K562 (cell line): ENCODE measurements at regions not wholly inside any gene's neighbourhood (a gene's known extent, or its start where the extent isn't known, plus 50 kb on each side); places are given as distances from the start of the nearest gene placed in this dataset.

Source experiments
- TF ChIP-seq, protein P1 (sequence below), 3 experiments: IDR thresholded peaks in 2 of 3; conservative IDR thresholded peaks in 1 of 3; 2 replicates each; pipeline ENCODE4 v1.5.1; 2011 to 2012; ENCODE audit warnings: low read length in 3 of 3, mild to moderate bottlenecking in 3 of 3, control low read depth in 2 of 3, improper control_type of control experiment in 1 of 3, inconsistent platforms in 1 of 3, low read depth in 1 of 3, mixed read lengths in 1 of 3, moderate library complexity in 1 of 3; ENCODE audit not compliant: insufficient read depth in 2 of 3
- TF ChIP-seq, protein P2 (sequence below): sonication (generic); formaldehyde crosslinking; IDR thresholded peaks from 2 replicates; pipeline ENCODE4 v1.8.1; 2022; ENCODE audit warnings: missing genetic modification reagents

DNA sequence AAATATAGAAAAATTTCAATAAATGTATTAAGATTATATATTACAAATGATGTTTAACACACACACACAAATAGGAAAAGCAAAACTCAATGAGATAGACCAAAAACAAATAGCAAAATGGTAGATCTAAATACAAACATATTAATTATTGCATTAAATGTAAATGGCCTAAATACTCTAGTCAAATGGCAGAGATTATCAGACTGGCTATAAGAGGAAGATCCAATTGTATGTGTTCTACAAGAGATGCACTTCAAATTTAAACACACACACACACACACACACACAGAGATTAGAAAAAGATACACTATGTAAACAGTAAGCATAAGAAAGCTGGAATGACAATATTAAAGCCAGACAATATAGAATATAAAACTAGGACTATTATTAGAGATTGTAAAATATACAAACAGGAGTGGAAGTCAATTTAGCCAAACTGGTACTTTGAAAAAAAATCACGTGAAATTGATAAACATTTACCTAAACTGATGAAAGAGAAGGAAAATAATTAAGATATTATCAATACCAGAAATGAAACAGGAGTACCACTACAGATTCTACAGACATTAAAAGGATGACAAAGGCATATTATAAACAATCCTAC, 150.5 kb downstream of the TBXT start:
- TF ChIP-seq, protein P1, sequence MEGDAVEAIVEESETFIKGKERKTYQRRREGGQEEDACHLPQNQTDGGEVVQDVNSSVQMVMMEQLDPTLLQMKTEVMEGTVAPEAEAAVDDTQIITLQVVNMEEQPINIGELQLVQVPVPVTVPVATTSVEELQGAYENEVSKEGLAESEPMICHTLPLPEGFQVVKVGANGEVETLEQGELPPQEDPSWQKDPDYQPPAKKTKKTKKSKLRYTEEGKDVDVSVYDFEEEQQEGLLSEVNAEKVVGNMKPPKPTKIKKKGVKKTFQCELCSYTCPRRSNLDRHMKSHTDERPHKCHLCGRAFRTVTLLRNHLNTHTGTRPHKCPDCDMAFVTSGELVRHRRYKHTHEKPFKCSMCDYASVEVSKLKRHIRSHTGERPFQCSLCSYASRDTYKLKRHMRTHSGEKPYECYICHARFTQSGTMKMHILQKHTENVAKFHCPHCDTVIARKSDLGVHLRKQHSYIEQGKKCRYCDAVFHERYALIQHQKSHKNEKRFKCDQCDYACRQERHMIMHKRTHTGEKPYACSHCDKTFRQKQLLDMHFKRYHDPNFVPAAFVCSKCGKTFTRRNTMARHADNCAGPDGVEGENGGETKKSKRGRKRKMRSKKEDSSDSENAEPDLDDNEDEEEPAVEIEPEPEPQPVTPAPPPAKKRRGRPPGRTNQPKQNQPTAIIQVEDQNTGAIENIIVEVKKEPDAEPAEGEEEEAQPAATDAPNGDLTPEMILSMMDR (IDR thresholded peaks at IDR 0.05 in 2 of 3, conservative IDR thresholded peaks at IDR 0.05 in 1 of 3; ENCODE audit: insufficient read depth in 2 of 3, low read depth in 1 of 3, low read length in 3 of 3): no peak
- TF ChIP-seq, protein P2, sequence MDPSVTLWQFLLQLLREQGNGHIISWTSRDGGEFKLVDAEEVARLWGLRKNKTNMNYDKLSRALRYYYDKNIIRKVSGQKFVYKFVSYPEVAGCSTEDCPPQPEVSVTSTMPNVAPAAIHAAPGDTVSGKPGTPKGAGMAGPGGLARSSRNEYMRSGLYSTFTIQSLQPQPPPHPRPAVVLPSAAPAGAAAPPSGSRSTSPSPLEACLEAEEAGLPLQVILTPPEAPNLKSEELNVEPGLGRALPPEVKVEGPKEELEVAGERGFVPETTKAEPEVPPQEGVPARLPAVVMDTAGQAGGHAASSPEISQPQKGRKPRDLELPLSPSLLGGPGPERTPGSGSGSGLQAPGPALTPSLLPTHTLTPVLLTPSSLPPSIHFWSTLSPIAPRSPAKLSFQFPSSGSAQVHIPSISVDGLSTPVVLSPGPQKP (CRISPR knock-in tag): no peak
